ENCODE measurements at regions not wholly inside any gene's neighbourhood (a gene's known extent, or its start where the extent isn't known, plus 50 kb on each side); places are given as distances from the start of the nearest gene placed in this dataset.

- peaks cover 12% of the 10 kb centered on the region for H3K27me3 Mint-ChIP-seq (ENCODE audit: insufficient read depth)
- H3K36me3 Mint-ChIP-seq (ENCODE audit: low read depth), result no peaks in the 10 kb centered on the region
- TF ChIP-seq CTCF (conservative IDR thresholded peaks at IDR 0.05), result no peak
- no peaks in the 10 kb centered on the region for H3K27me3 ChIP-seq (ENCODE audit: control insufficient read depth, insufficient read depth, low read length, poor library complexity, severe bottlenecking)
- H3K4me1 ChIP-seq (ENCODE audit: control insufficient read depth, insufficient read depth, low read length), result no peaks in the 10 kb centered on the region
- H3K9me3 Mint-ChIP-seq, result no peaks in the 10 kb centered on the region
- 92 to 93% methylated on average over 2 to 3 of the region's 3 CpGs for WGBS, 2 experiments (ENCODE audit: insufficient coverage in 1 of 2, insufficient read length in 1 of 2)
- H3K4me3 Mint-ChIP-seq, result no peak overlapping the region
- DNase-seq, result no peak
- H3K27ac Mint-ChIP-seq, result no peak overlapping the region
- H3K36me3 ChIP-seq (ENCODE audit: control insufficient read depth, insufficient read depth, low read length), result no peaks in the 10 kb centered on the region
- H3K4me1 Mint-ChIP-seq, result peaks cover 9% of the 10 kb centered on the region
- H3K9ac ChIP-seq (ENCODE audit: extremely low read depth, low read length, poor library complexity, severe bottlenecking), result no peak overlapping the region
- no peak overlapping the region for H3K27ac ChIP-seq (ENCODE audit: low read depth, low read length)
- H3K4me3 ChIP-seq (ENCODE audit: low read length), result no peak overlapping the region
- H3K9me3 ChIP-seq (ENCODE audit: control insufficient read depth, low read length), result no peaks in the 10 kb centered on the region
Measured at GRCh38 chr3:116785226-116785625, 75.6 kb downstream of the TUSC7 start.

- Histone ChIP-seq H3K4me1 (ENCODE audit: control insufficient read depth, insufficient read depth, low read length) (no peaks in the 10 kb centered on the region), H3K27me3 (ENCODE audit: control insufficient read depth, insufficient read depth, low read length, poor library complexity, severe bottlenecking) (no peaks in the 10 kb centered on the region), H3K9ac (ENCODE audit: extremely low read depth, low read length, poor library complexity, severe bottlenecking) (no peak overlapping the region), H3K9me3 (ENCODE audit: control insufficient read depth, low read length) (no peaks in the 10 kb centered on the region), H3K4me3 (ENCODE audit: low read length) (no peak overlapping the region), H3K36me3 (ENCODE audit: control insufficient read depth, insufficient read depth, low read length) (no peaks in the 10 kb centered on the region), H3K27ac (ENCODE audit: low read depth, low read length) (no peak overlapping the region)
- peaks cover 6% of the 10 kb centered on the region for H3K9me3 Mint-ChIP-seq
- H3K4me1 Mint-ChIP-seq, result no peaks in the 10 kb centered on the region
- no peaks in the 10 kb centered on the region for H3K27me3 Mint-ChIP-seq (ENCODE audit: insufficient read depth)
- no peak overlapping the region for H3K27ac Mint-ChIP-seq
- TF ChIP-seq CTCF (conservative IDR thresholded peaks at IDR 0.05), result no peak
- no peaks in the 10 kb centered on the region for H3K36me3 Mint-ChIP-seq (ENCODE audit: low read depth)
- no peak overlapping the region for H3K4me3 Mint-ChIP-seq
- DNase-seq, result no peak
Measured at GRCh38 chr3:116802651-116803050, 93.1 kb downstream of the TUSC7 start.

GRCh38 chr3:116806351-116806750, 96.8 kb downstream of the TUSC7 start:
- Mint-ChIP-seq H3K4me3 (no peak overlapping the region), H3K4me1 (no peaks in the 10 kb centered on the region), H3K9me3 (peaks cover 20% of the 10 kb centered on the region), H3K27ac (no peak overlapping the region), H3K36me3 (ENCODE audit: low read depth) (no peaks in the 10 kb centered on the region), H3K27me3 (ENCODE audit: insufficient read depth) (no peaks in the 10 kb centered on the region)
- H3K27ac ChIP-seq (ENCODE audit: low read depth, low read length), result no peak overlapping the region
- no peak overlapping the region for H3K9ac ChIP-seq (ENCODE audit: extremely low read depth, low read length, poor library complexity, severe bottlenecking)
- no peaks in the 10 kb centered on the region for H3K9me3 ChIP-seq (ENCODE audit: control insufficient read depth, low read length)
- no CpG with 5 or more reads among the region's 1 CpG for WGBS, 2 experiments (ENCODE audit: insufficient coverage in 1 of 2, insufficient read length in 1 of 2)
- H3K4me1 ChIP-seq (ENCODE audit: control insufficient read depth, insufficient read depth, low read length), result no peaks in the 10 kb centered on the region
- DNase-seq, result no peak
- no peaks in the 10 kb centered on the region for H3K36me3 ChIP-seq (ENCODE audit: control insufficient read depth, insufficient read depth, low read length)
- no peak for TF ChIP-seq CTCF (conservative IDR thresholded peaks at IDR 0.05)
- H3K4me3 ChIP-seq (ENCODE audit: low read length), result no peak overlapping the region
- H3K27me3 ChIP-seq (ENCODE audit: control insufficient read depth, insufficient read depth, low read length, poor library complexity, severe bottlenecking), result no peaks in the 10 kb centered on the region

Data from endodermal cell (in vitro differentiated cells).